Uterus (tissue), 2 donors: ENCODE measurements at regions not wholly inside any gene's neighbourhood (a gene's known extent, or its start where the extent isn't known, plus 50 kb on each side); places are given as distances from the start of the nearest gene placed in this dataset.

ENCODE experiments used
- CTCF ChIP-seq, 4 experiments: fragments of 200-600 bp in 2 of 4; fragments of 450-650 bp in 2 of 4; sonication (generic) in 2 of 4; IDR thresholded peaks; one replicate each; pipeline ENCODE4 v1.5.1; 2016 to 2019; ENCODE audit warnings: antibody characterized with exemption in 4 of 4, mild to moderate bottlenecking in 2 of 4, moderate library complexity in 1 of 4
- POLR2A ChIP-seq, 2 donors: fragments of 450-650 bp; IDR thresholded peaks; one replicate each; pipeline ENCODE4 v1.6.1; 2016; ENCODE audit warnings: antibody characterized with exemption in 2 of 2, mild to moderate bottlenecking in 1 of 2, moderate library complexity in 1 of 2

- no peak for TF ChIP-seq CTCF (IDR thresholded peaks at IDR 0.05)
- no peak for TF ChIP-seq POLR2A (IDR thresholded peaks at IDR 0.05)
Measured at GRCh38 chr6:84929212-84929611, 164.8 kb upstream of the TBX18 start.
